ENCODE measurements at regions not wholly inside any gene's neighbourhood (a gene's known extent, or its start where the extent isn't known, plus 50 kb on each side); places are given as distances from the start of the nearest gene placed in this dataset.

GRCh38 chr9:105141146-105141975 lies 103.1 kb upstream of the SLC44A1 start:
- H3K4me1 Mint-ChIP-seq, result peaks cover 0 to 17% (median 3%) of the 10 kb centered on the region in 4 donors
- Histone ChIP-seq H3K4me1 (ENCODE audit: control insufficient read depth, insufficient read depth, low read length, poor library complexity, severe bottlenecking) (no peaks in the 10 kb centered on the region), H3K4me3 (ENCODE audit: low read depth, low read length) (no peak overlapping the region), H3K9me3 (ENCODE audit: control insufficient read depth in 2 of 2, low read length in 2 of 2) (no peaks in the 10 kb centered on the region), H3K27ac (ENCODE audit: insufficient read depth, low read length, poor library complexity, severe bottlenecking) (no peak overlapping the region), H3K36me3 (ENCODE audit: control insufficient read depth, insufficient read depth, low read length) (no peaks in the 10 kb centered on the region), H3K27me3 (ENCODE audit: control insufficient read depth, insufficient read depth, low read length) (no peaks in the 10 kb centered on the region)
- no peaks in the 10 kb centered on the region for H3K36me3 Mint-ChIP-seq
- DNase-seq (no peak), ATAC-seq (ENCODE audit: low read depth in 2 of 2) (no peak)
- H3K27me3 Mint-ChIP-seq, result no peaks in the 10 kb centered on the region
- no peak overlapping the region for H3K27ac Mint-ChIP-seq
- H3K4me3 Mint-ChIP-seq, result no peak overlapping the region
- no peaks in the 10 kb centered on the region for H3K9me3 Mint-ChIP-seq

- ATAC-seq (ENCODE audit: low read depth in 2 of 2), result no peak
- H3K4me3 ChIP-seq (ENCODE audit: low read depth, low read length), result no peak overlapping the region
- Mint-ChIP-seq H3K27ac (no peak overlapping the region), H3K4me3 (no peak overlapping the region), H3K36me3 (no peaks in the 10 kb centered on the region), H3K27me3 (no peaks in the 10 kb centered on the region), H3K9me3 (no peaks in the 10 kb centered on the region), H3K4me1 (peaks cover 0 to 15% (median 3%) of the 10 kb centered on the region in 4 donors)
- H3K27ac ChIP-seq (ENCODE audit: insufficient read depth, low read length, poor library complexity, severe bottlenecking), result no peak overlapping the region
- H3K27me3 ChIP-seq (ENCODE audit: control insufficient read depth, insufficient read depth, low read length), result no peaks in the 10 kb centered on the region
- no peak for DNase-seq
- no peaks in the 10 kb centered on the region for H3K4me1 ChIP-seq (ENCODE audit: control insufficient read depth, insufficient read depth, low read length, poor library complexity, severe bottlenecking)
- no peaks in the 10 kb centered on the region for H3K9me3 ChIP-seq (ENCODE audit: control insufficient read depth in 2 of 2, low read length in 2 of 2)
- no peaks in the 10 kb centered on the region for H3K36me3 ChIP-seq (ENCODE audit: control insufficient read depth, insufficient read depth, low read length)
Observed at GRCh38 chr9:105141976-105142250, 102.5 kb upstream of the SLC44A1 start.

- no peaks in the 10 kb centered on the region for H3K9me3 Mint-ChIP-seq
- H3K4me1 Mint-ChIP-seq, result peaks cover 0 to 15% (median 3%) of the 10 kb centered on the region in 4 donors
- Histone ChIP-seq H3K36me3 (ENCODE audit: control insufficient read depth, insufficient read depth, low read length) (no peaks in the 10 kb centered on the region), H3K4me3 (ENCODE audit: low read depth, low read length) (no peak overlapping the region), H3K27me3 (ENCODE audit: control insufficient read depth, insufficient read depth, low read length) (no peaks in the 10 kb centered on the region), H3K4me1 (ENCODE audit: control insufficient read depth, insufficient read depth, low read length, poor library complexity, severe bottlenecking) (no peaks in the 10 kb centered on the region), H3K27ac (ENCODE audit: insufficient read depth, low read length, poor library complexity, severe bottlenecking) (no peak overlapping the region), H3K9me3 (ENCODE audit: control insufficient read depth in 2 of 2, low read length in 2 of 2) (no peaks in the 10 kb centered on the region)
- DNase-seq, result no peak
- H3K27ac Mint-ChIP-seq, result no peak overlapping the region
- no peaks in the 10 kb centered on the region for H3K36me3 Mint-ChIP-seq
- ATAC-seq (ENCODE audit: low read depth in 2 of 2), result no peak
- no peaks in the 10 kb centered on the region for H3K27me3 Mint-ChIP-seq
- no peak overlapping the region for H3K4me3 Mint-ChIP-seq
Observed at GRCh38 chr9:105142406-105143135, 101.9 kb upstream of the SLC44A1 start.

GRCh38 chr9:105143136-105143430 lies 101.4 kb upstream of the SLC44A1 start:
- no peak for ATAC-seq (ENCODE audit: low read depth in 2 of 2)
- Mint-ChIP-seq H3K9me3 (no peaks in the 10 kb centered on the region), H3K4me1 (peaks cover 0 to 14% (median 2%) of the 10 kb centered on the region in 4 donors), H3K36me3 (no peaks in the 10 kb centered on the region), H3K27ac (no peak overlapping the region), H3K27me3 (no peaks in the 10 kb centered on the region), H3K4me3 (no peak overlapping the region)
- Histone ChIP-seq H3K27me3 (ENCODE audit: control insufficient read depth, insufficient read depth, low read length) (no peaks in the 10 kb centered on the region), H3K4me3 (ENCODE audit: low read depth, low read length) (no peak overlapping the region), H3K4me1 (ENCODE audit: control insufficient read depth, insufficient read depth, low read length, poor library complexity, severe bottlenecking) (no peaks in the 10 kb centered on the region), H3K27ac (ENCODE audit: insufficient read depth, low read length, poor library complexity, severe bottlenecking) (no peak overlapping the region), H3K9me3 (ENCODE audit: control insufficient read depth in 2 of 2, low read length in 2 of 2) (no peaks in the 10 kb centered on the region), H3K36me3 (ENCODE audit: control insufficient read depth, insufficient read depth, low read length) (no peaks in the 10 kb centered on the region)
- no peak for DNase-seq

- Histone ChIP-seq H3K27ac (ENCODE audit: insufficient read depth, low read length, poor library complexity, severe bottlenecking) (no peak overlapping the region), H3K4me1 (ENCODE audit: control insufficient read depth, insufficient read depth, low read length, poor library complexity, severe bottlenecking) (no peaks in the 10 kb centered on the region), H3K9me3 (ENCODE audit: control insufficient read depth in 2 of 2, low read length in 2 of 2) (no peaks in the 10 kb centered on the region), H3K27me3 (ENCODE audit: control insufficient read depth, insufficient read depth, low read length) (no peaks in the 10 kb centered on the region), H3K4me3 (ENCODE audit: low read depth, low read length) (no peak overlapping the region), H3K36me3 (ENCODE audit: control insufficient read depth, insufficient read depth, low read length) (no peaks in the 10 kb centered on the region)
- Mint-ChIP-seq H3K27ac (no peak overlapping the region), H3K4me3 (no peak overlapping the region), H3K4me1 (peaks cover 0 to 9% (median 2%) of the 10 kb centered on the region in 4 donors), H3K27me3 (no peaks in the 10 kb centered on the region), H3K9me3 (no peaks in the 10 kb centered on the region), H3K36me3 (no peaks in the 10 kb centered on the region)
- ATAC-seq (ENCODE audit: low read depth in 2 of 2) (no peak), DNase-seq (no peak)
Observed at GRCh38 chr9:105144076-105144475, 100.4 kb upstream of the SLC44A1 start.

- no peak for ATAC-seq (ENCODE audit: low read depth in 2 of 2)
- no peaks in the 10 kb centered on the region for H3K27me3 ChIP-seq (ENCODE audit: control insufficient read depth, insufficient read depth, low read length)
- Mint-ChIP-seq H3K4me1 (peaks cover 0 to 6% (median 2%) of the 10 kb centered on the region in 4 donors), H3K27me3 (no peaks in the 10 kb centered on the region), H3K9me3 (no peaks in the 10 kb centered on the region), H3K27ac (no peak overlapping the region), H3K36me3 (no peaks in the 10 kb centered on the region), H3K4me3 (no peak overlapping the region)
- H3K36me3 ChIP-seq (ENCODE audit: control insufficient read depth, insufficient read depth, low read length), result no peaks in the 10 kb centered on the region
- no peak overlapping the region for H3K4me3 ChIP-seq (ENCODE audit: low read depth, low read length)
- no peak overlapping the region for H3K27ac ChIP-seq (ENCODE audit: insufficient read depth, low read length, poor library complexity, severe bottlenecking)
- no peaks in the 10 kb centered on the region for H3K4me1 ChIP-seq (ENCODE audit: control insufficient read depth, insufficient read depth, low read length, poor library complexity, severe bottlenecking)
- no peak for DNase-seq
- H3K9me3 ChIP-seq (ENCODE audit: control insufficient read depth in 2 of 2, low read length in 2 of 2), result no peaks in the 10 kb centered on the region
Observed at GRCh38 chr9:105144841-105145240, 99.6 kb upstream of the SLC44A1 start.

- no peaks in the 10 kb centered on the region for H3K9me3 Mint-ChIP-seq
- no peaks in the 10 kb centered on the region for H3K4me1 ChIP-seq (ENCODE audit: control insufficient read depth, insufficient read depth, low read length, poor library complexity, severe bottlenecking)
- H3K36me3 Mint-ChIP-seq, result no peaks in the 10 kb centered on the region
- no peaks in the 10 kb centered on the region for H3K27me3 ChIP-seq (ENCODE audit: control insufficient read depth, insufficient read depth, low read length)
- H3K9me3 ChIP-seq (ENCODE audit: control insufficient read depth in 2 of 2, low read length in 2 of 2), result no peaks in the 10 kb centered on the region
- no peak overlapping the region for H3K27ac Mint-ChIP-seq
- H3K4me3 ChIP-seq (ENCODE audit: low read depth, low read length), result no peak overlapping the region
- no peak for ATAC-seq (ENCODE audit: low read depth in 2 of 2)
- no peaks in the 10 kb centered on the region for H3K27me3 Mint-ChIP-seq
- H3K27ac ChIP-seq (ENCODE audit: insufficient read depth, low read length, poor library complexity, severe bottlenecking), result no peak overlapping the region
- DNase-seq, result no peak
- no peak overlapping the region for H3K4me3 Mint-ChIP-seq
- no peaks in the 10 kb centered on the region for H3K36me3 ChIP-seq (ENCODE audit: control insufficient read depth, insufficient read depth, low read length)
- H3K4me1 Mint-ChIP-seq, result peaks cover 0 to 6% (median 2%) of the 10 kb centered on the region in 4 donors
Observed at GRCh38 chr9:105146677-105147076, 97.8 kb upstream of the SLC44A1 start.

All from CD4-positive, CD25-positive, alpha-beta regulatory T cell (primary cell).